HG03175 (cell line): ENCODE measurements at regions not wholly inside any gene's neighbourhood (a gene's known extent, or its start where the extent isn't known, plus 50 kb on each side); places are given as distances from the start of the nearest gene placed in this dataset.
A peak's percentile ranks its signal among the peaks of the same experiment; 100 is the strongest.
"Not testable (repeated sequence)": the region's sequence is repeated elsewhere in the genome, so short reads cannot be mapped to it uniquely, and the experiment has no call there.

Experiments
- ATAC-seq: cut with Tn5 transposase; IDR thresholded peaks from one replicate; pipeline ENCODE4 v1.9.1; 2021; ENCODE audit warnings: mild to moderate bottlenecking, moderate library complexity; ENCODE audit not compliant: unreplicated experiment

DNA sequence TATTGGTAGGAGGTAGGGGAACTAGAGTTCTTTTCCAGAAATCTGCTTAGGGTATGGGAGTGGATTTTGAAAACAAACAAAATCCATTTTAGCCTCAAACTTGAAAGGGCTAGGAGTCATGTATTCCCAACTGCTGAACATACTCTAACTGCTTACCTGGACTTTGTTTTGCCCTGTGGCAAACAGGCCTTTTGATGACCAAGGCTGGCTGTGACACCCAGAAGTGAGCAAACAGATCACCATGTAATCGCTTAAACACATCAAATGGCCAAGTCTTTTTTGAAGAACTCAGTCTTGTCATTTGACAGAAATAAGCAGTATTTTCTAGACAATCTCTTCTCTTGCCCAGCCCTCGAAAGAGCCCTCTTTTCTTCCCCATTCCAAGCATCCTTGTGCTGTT is 203.4 kb downstream of the KIT start:
- ATAC-seq, result no peak

- ATAC-seq, result no peak
These were observed 197.6 kb downstream of the KIT start for GRCh38 chr4:54855191-54855854.

DNA sequence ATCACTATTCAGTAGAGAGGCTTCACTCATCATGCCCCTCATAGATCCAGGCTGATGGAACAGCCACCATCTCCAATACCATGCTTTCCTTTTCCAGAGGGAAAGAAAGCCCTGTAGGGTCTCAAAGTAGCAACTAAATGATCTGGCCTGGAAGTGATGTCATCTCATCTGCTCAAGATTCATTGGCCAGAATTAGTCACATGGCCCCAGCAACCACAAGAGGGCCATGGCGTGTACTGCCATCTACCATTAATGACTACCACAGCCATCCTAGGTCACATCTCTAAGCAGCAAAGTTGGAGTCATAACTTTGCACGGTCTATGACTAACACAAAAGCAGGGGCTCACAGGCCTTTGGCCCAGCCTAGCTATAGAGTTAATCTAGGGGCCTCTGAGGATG is 194.8 kb downstream of the KIT start:
- no peak for ATAC-seq

DNA sequence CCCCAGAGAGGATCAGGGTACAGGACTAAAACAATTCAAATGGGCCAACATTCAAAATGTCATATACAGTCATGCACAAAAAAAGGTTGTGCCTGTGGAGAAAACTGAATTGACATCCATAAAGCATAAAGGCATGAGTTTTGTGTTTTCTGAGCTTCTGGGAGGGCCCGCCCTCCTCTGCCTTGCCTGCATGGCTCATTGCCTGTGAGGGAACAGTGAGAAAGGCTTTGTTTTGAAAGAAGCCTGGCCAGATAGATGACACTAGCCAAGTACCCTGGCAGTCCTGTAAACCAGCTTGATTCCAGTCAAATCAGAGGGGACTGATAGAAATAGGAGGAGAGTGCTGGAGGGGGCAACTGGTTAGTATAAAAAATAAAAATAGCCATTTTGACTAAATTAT is 194.3 kb downstream of the KIT start:
- ATAC-seq, result no peak

DNA sequence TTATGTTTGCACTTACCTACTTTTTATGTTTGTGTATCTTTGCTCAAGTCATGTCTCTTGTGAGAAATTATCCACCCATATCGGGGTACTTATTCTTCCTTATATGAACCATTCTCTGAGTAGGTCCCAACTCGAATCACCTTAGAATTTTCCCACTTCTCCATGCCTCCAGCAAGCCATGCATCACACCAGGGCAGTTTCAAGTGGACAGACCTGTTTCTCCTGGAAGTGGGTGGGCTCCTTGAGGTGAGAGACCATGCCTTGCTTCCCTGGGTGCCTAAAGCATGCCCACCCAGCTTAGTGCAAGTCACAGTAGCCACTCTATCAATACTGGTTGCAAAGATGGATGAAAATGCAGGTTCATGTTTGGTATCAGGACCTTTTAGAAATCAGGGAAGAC is 187.2 kb downstream of the KIT start:
- no peak for ATAC-seq

DNA sequence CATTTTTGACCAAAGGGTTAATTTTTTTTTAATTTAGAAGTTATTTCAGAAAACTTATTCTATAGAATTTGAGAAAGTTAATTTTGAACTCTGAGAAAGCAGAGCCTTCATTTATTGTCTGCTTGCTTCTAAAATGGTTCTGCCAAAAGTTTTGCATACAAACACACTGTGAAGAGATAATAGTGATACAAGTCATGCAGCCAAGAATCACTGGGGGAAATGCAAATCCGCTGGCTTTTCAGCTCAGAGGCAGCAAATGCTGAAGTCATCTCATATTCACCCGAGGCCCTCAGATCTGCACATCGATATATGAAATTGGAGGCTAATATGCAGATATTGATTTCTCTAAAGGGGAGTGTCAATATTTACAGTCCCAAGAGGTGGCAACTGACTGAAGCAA is 186.2 kb downstream of the KIT start:
- ATAC-seq, result no peak

DNA sequence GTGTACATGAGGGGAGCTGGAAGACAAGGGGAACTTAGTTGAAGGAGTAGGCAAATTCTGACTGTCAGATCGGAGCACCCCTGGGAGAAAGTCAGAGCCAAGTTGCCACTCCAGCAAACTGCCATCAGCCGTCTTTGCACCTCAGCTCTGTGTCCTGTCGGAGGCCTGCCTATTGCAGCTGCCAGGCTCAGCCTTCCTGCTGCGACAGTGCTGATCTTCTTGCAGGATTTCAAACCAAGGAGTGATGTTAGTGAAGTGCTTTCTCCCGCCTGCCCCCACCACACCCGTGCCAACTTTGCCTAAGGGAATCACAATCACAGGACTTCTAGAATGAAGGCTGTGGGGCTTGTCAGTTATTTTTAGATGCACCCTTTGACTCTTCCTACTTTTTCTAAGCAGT is 185.3 kb downstream of the KIT start:
- no peak for ATAC-seq

- no peak for ATAC-seq
These were observed 184.9 kb downstream of the KIT start for GRCh38 chr4:54842656-54843055.

GRCh38 chr4:54842226-54842625 is 184.5 kb downstream of the KIT start:
- no peak for ATAC-seq

DNA sequence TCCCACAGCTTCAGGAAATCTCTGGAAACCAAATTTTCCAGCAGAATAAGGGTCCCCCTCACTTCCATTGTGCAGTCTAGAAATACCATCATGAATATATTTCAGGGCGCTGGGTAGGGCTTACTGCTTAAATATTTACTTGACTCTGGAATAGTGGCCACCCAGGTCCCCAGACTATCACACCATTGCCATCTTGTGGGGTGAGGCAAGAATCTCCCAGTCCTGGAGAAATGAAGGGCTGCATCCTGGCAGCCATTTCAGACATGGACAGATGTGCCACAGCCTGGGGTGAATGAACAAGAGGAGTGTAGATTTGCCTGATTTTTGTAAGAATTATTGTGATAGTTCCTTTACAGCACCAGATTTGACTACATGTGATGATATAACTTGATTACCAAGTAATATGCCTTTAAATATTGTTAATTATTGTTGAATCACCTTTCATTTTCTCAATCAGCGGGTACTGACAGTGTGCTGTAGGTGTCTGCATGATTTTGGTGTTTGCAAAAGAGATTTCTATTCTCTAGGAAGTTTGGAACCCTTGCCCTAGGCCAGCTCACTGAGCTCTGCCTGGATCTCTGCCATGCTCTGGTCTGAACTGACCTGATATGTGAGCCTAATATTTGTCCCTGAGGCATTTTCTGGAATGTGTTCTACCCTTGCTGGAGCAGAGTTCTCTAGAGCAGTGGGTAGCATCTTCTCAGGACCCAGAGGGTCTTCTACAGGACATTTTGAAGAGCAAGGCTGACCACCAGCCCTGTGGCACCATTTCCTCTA is 183.4 kb downstream of the KIT start:
- ATAC-seq, result no peak

GRCh38 chr4:54840430-54840829 is 182.7 kb downstream of the KIT start:
- no peak for ATAC-seq

DNA sequence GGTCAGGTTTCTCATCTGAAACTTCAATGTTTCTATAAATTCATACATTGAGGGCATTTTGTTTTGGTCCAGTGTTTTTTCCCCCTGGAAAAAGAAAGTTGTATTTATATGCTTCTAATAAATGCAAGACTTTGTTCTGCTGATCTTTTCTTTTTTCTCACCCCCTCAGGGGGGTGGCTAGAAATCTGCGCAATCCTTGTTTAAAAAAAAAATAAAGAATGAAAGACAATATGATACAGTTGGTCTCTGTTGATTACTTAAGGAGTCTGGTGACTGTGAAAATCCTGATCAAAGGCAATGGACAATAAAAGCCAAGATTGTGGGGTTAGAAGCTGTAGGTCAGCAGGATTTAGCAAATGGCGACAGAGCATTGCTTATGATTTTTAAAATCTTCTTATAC is 180.5 kb downstream of the KIT start:
- ATAC-seq, result no peak

- no peak for ATAC-seq
These were observed 179.9 kb downstream of the KIT start for GRCh38 chr4:54837576-54838140.

GRCh38 chr4:54828361-54828760 is 170.6 kb downstream of the KIT start:
- not testable (repeated sequence) for ATAC-seq

- ATAC-seq, result no peak
These were observed 165.9 kb downstream of the KIT start for GRCh38 chr4:54823616-54824015.

- no peak for ATAC-seq
These were observed 161.3 kb downstream of the KIT start for GRCh38 chr4:54819034-54819433.

- ATAC-seq, result no peak
These were observed 160.7 kb downstream of the KIT start for GRCh38 chr4:54818481-54818880.

- ATAC-seq, result no peak
These were observed 155.9 kb downstream of the KIT start for GRCh38 chr4:54813674-54814073.

DNA sequence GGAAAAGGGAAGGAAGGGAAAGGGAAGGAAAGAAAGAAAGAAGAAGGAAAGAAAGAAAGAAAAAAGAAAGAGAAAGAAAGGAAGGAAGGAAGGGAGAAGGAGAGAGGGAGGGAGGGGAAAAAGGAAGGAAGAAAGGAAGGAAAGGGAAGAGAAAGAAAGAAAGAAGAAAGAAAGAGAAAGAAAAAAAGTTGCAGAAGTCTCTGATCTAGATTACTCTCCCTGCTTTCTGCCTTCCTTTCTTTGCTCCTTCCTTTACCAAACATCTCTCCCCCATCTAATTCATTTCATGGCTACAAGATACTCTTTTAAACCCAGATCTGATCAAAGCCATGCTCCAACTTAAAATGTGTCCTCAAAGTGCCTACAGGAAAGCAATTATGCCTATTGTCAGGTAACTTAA is 148.6 kb downstream of the KIT start:
- no peak for ATAC-seq

GRCh38 chr4:54802336-54802735 is 144.6 kb downstream of the KIT start:
- ATAC-seq, result no peak

GRCh38 chr4:54800831-54801530 is 143.2 kb downstream of the KIT start:
- ATAC-seq, result peak; percentile 96

DNA sequence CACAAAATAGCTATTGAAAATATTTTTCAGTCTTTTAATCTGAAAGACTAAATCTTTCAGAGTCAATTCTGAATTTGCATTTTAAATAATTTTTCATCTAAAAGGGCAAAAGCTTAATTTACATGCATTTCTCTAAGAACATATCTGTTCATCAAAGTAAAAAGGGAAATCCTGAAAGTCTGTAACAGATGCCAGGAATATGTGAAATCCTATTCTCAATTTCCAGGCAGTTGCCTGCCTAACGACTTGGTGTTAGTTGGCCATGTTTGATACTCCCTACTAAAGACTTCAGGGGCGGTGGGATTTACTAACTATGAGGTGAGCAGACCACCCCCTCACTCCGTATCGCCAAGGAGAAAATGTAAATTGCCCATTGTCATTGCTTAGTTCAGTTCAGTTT is 136.8 kb downstream of the KIT start:
- no peak for ATAC-seq
